H9 (cell line): ENCODE measurements at regions not wholly inside any gene's neighbourhood (a gene's known extent, or its start where the extent isn't known, plus 50 kb on each side); places are given as distances from the start of the nearest gene placed in this dataset.

ENCODE experiments used
- DNase-seq: peaks from one replicate; pipeline ENCODE4 v3.0.0-alpha.2; 2017
- H2AFZ ChIP-seq: one replicate; pipeline ENCODE4 v1.6.1; 2013; ENCODE audit warnings: mild to moderate bottlenecking, low read length, control low read depth, moderate library complexity
- H2AK5ac ChIP-seq: 2 replicates; pipeline ENCODE4 v1.6.1; 2013; ENCODE audit warnings: low read length, control low read depth, mixed read lengths; ENCODE audit not compliant: insufficient read length
- H2BK120ac ChIP-seq: one replicate; pipeline ENCODE4 v1.6.1; 2013; ENCODE audit warnings: low read depth, mild to moderate bottlenecking, low read length, control low read depth, inconsistent platforms; ENCODE audit not compliant: poor library complexity, severe bottlenecking
- H2BK12ac ChIP-seq: 2 replicates; pipeline ENCODE4 v1.6.1; 2013; ENCODE audit warnings: low read length, control low read depth, mixed read lengths, low read depth; ENCODE audit not compliant: insufficient read length
- H2BK15ac ChIP-seq: 2 replicates; pipeline ENCODE4 v1.6.1; 2013; ENCODE audit warnings: low read depth, low read length, control low read depth
- H2BK20ac ChIP-seq: one replicate; pipeline ENCODE4 v1.6.1; 2013; ENCODE audit warnings: low read depth, mild to moderate bottlenecking, low read length, control low read depth, inconsistent platforms; ENCODE audit not compliant: poor library complexity, severe bottlenecking
- H2BK5ac ChIP-seq: 2 replicates; pipeline ENCODE4 v1.6.1; 2013; ENCODE audit warnings: low read length, control low read depth, mixed read lengths; ENCODE audit not compliant: insufficient read length
- H3K14ac ChIP-seq: 2 replicates; pipeline ENCODE4 v1.6.1; 2013; ENCODE audit warnings: low read length, control low read depth; ENCODE audit not compliant: insufficient read depth
- H3K18ac ChIP-seq: 2 replicates; pipeline ENCODE4 v1.6.1; 2013; ENCODE audit warnings: low read depth, mild to moderate bottlenecking, mixed read lengths, low read length, control low read depth; ENCODE audit not compliant: insufficient read length
- H3K23ac ChIP-seq: 2 replicates; pipeline ENCODE4 v1.6.1; 2013; ENCODE audit warnings: low read length, control low read depth, mixed read lengths, low read depth; ENCODE audit not compliant: insufficient read length
- H3K23me2 ChIP-seq: 2 replicates; pipeline ENCODE4 v1.6.1; 2013; ENCODE audit warnings: low read depth, mild to moderate bottlenecking, mixed read lengths, low read length, control low read depth; ENCODE audit not compliant: insufficient read length, poor library complexity, severe bottlenecking
- H3K27ac ChIP-seq: 2 replicates; pipeline ENCODE4 v1.5.1; 2013; ENCODE audit warnings: low read length, control low read depth, mixed read lengths, low read depth; ENCODE audit not compliant: insufficient read length
- H3K27me3 ChIP-seq: 2 replicates; pipeline ENCODE4 v1.6.1; 2013; ENCODE audit warnings: low read length, control low read depth, inconsistent platforms; ENCODE audit not compliant: insufficient read depth
- H3K4ac ChIP-seq: 2 replicates; pipeline ENCODE4 v1.6.1; 2013; ENCODE audit warnings: low read depth, mild to moderate bottlenecking, control low read depth, inconsistent platforms, low read length, moderate library complexity
- H3K4me1 ChIP-seq: 2 replicates; pipeline ENCODE4 v1.6.1; 2013; ENCODE audit warnings: low read length, control low read depth, inconsistent platforms; ENCODE audit not compliant: insufficient read depth
- H3K4me2 ChIP-seq: 2 replicates; pipeline ENCODE4 v1.6.1; 2013; ENCODE audit warnings: low read length, control low read depth, mixed read lengths; ENCODE audit not compliant: insufficient read length, insufficient read depth
- H3K56ac ChIP-seq: 2 replicates; pipeline ENCODE4 v1.6.1; 2013; ENCODE audit warnings: low read depth, mild to moderate bottlenecking, mixed read lengths, low read length, control low read depth; ENCODE audit not compliant: insufficient read length
- H3K79me1 ChIP-seq: 2 replicates; pipeline ENCODE4 v1.6.1; 2013; ENCODE audit warnings: low read depth, mild to moderate bottlenecking, moderate library complexity, low read length, control low read depth, inconsistent platforms; ENCODE audit not compliant: insufficient read depth, poor library complexity, severe bottlenecking
- H3K79me2 ChIP-seq: 2 replicates; pipeline ENCODE4 v1.6.1; 2013; ENCODE audit warnings: low read length, control low read depth, inconsistent platforms; ENCODE audit not compliant: insufficient read depth
- H3K9ac ChIP-seq: 2 replicates; pipeline ENCODE4 v1.6.1; 2013; ENCODE audit warnings: low read length, control low read depth, mixed read lengths; ENCODE audit not compliant: insufficient read length; ENCODE audit errors: extremely low read depth
- H3K9me3 ChIP-seq: one replicate; pipeline ENCODE4 v1.6.1; 2013; ENCODE audit warnings: low read depth, low read length, inconsistent platforms; ENCODE audit not compliant: control insufficient read depth
- H3T11ph ChIP-seq: one replicate; pipeline ENCODE4 v1.6.1; 2013; ENCODE audit warnings: mild to moderate bottlenecking, low read length, control low read depth, inconsistent platforms
- H4K20me1 ChIP-seq: one replicate; pipeline ENCODE4 v1.6.1; 2013; ENCODE audit not compliant: control insufficient read depth, insufficient read length, insufficient read depth
- H4K5ac ChIP-seq: 2 replicates; pipeline ENCODE4 v1.6.1; 2013; ENCODE audit warnings: low read depth, mild to moderate bottlenecking, mixed read lengths, low read length, control low read depth; ENCODE audit not compliant: insufficient read length
- H4K8ac ChIP-seq: replicated peaks from 2 replicates; pipeline ENCODE4 v1.6.1; 2013; ENCODE audit warnings: low read length, control low read depth, mixed read lengths, low read depth; ENCODE audit not compliant: insufficient read length
- H4K91ac ChIP-seq: 2 replicates; pipeline ENCODE4 v1.6.1; 2013; ENCODE audit warnings: low read depth, mild to moderate bottlenecking, moderate library complexity, mixed read lengths, low read length, control low read depth; ENCODE audit not compliant: insufficient read length
- H3K27ac Mint-ChIP-seq, 3 experiments: 2 replicates in 2 of 3; 3 replicates in 1 of 3; pipeline ENCODE4 v1.8.0; 2020 to 2021; ENCODE audit warnings: mixed read lengths in 3 of 3, mild to moderate bottlenecking in 1 of 3, moderate library complexity in 1 of 3
- H3K27me3 Mint-ChIP-seq: 2 replicates; pipeline ENCODE4 v1.8.0; 2021; ENCODE audit warnings: low read depth, mild to moderate bottlenecking, moderate library complexity, mixed read lengths
- H3K36me3 Mint-ChIP-seq, 3 experiments: 2 replicates in 2 of 3; 3 replicates in 1 of 3; pipeline ENCODE4 v1.8.0; 2020 to 2021; ENCODE audit warnings: low read depth in 3 of 3, mixed read lengths in 3 of 3; ENCODE audit not compliant: insufficient read depth in 1 of 3
- H3K4me1 Mint-ChIP-seq, 2 experiments: 2 replicates each; pipeline ENCODE4 v1.8.0; 2020; ENCODE audit warnings: mixed read lengths in 2 of 2
- H3K4me3 Mint-ChIP-seq, 2 experiments: 2 replicates in 1 of 2; 3 replicates in 1 of 2; pipeline ENCODE4 v1.8.0; 2020 to 2021; ENCODE audit warnings: mild to moderate bottlenecking in 2 of 2, mixed read lengths in 2 of 2, moderate library complexity in 1 of 2
- H3K9me3 Mint-ChIP-seq, 2 experiments: 2 replicates in 1 of 2; 3 replicates in 1 of 2; pipeline ENCODE4 v1.8.0; 2020; ENCODE audit warnings: mild to moderate bottlenecking in 2 of 2, mixed read lengths in 2 of 2, moderate library complexity in 1 of 2
- WGBS: extraction: QIAGEN DNeasy Blood & Tissue Kit; methylation state at CpG from one replicate; pipeline ENCODE4 v1.1.7; 2013; ENCODE audit warnings: missing lambda C conversion rate, low lambda C conversion rate, mixed read lengths; ENCODE audit not compliant: insufficient read length; ENCODE audit errors: extremely low coverage; 5-methylcytosine and 5-hydroxymethylcytosine counted together
- TF ChIP-seq, protein P1 (sequence below): fragments of 200-600 bp; sonication (generic); conservative IDR thresholded peaks from 3 replicates; pipeline ENCODE4 v1.8.0; 2021; ENCODE audit warnings: antibody characterized with exemption, mild to moderate bottlenecking

DNA sequence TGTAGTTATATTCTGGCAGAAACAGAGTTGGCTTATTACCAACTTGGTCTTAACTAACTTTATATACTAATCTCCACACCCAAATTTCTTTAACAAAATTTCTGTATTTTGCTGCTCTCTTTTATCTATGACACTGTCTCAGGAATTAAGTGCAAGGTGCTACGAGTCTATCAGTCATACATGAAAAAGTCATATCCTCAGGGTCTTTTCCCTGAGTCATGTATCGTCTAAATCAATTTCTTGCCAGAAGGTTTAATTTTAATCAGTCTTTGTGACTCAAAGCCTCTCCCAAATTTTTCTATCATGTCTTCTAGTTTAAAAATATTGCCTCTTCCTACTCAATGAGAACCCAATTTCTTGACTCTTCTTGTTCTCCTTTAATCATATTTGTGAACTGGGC is 1803.6 kb upstream of the PCDH7 start:
- Histone ChIP-seq H2BK15ac (no peak overlapping the region), H3K79me1 (no peaks in the 10 kb centered on the region), H3K4ac (no peak overlapping the region), H3K4me1 (no peaks in the 10 kb centered on the region), H3K56ac (no peak overlapping the region), H3T11ph (no peak overlapping the region), H3K9me3 (no peaks in the 10 kb centered on the region), H3K79me2 (no peaks in the 10 kb centered on the region), H4K5ac (no peak overlapping the region), H4K20me1 (no peaks in the 10 kb centered on the region), H2BK5ac (no peak overlapping the region), H2BK20ac (no peak overlapping the region), H3K9ac (no peak overlapping the region), H3K23me2 (no peaks in the 10 kb centered on the region), H2BK12ac (no peak overlapping the region), H3K4me2 (no peak overlapping the region), H3K23ac (no peak overlapping the region), H2BK120ac (no peak overlapping the region), H4K91ac (no peak overlapping the region), H3K18ac (no peak overlapping the region), H2AK5ac (no peak overlapping the region), H4K8ac (no peak overlapping the region), H3K27me3 (no peaks in the 10 kb centered on the region), H3K14ac (no peak overlapping the region), H2AFZ (no peak overlapping the region), H3K27ac (no peak overlapping the region)
- no peaks in the 10 kb centered on the region; a peak in 1 of 7 replicates for H3K36me3 Mint-ChIP-seq
- no peak overlapping the region for H3K4me3 Mint-ChIP-seq
- TF ChIP-seq, protein P1, sequence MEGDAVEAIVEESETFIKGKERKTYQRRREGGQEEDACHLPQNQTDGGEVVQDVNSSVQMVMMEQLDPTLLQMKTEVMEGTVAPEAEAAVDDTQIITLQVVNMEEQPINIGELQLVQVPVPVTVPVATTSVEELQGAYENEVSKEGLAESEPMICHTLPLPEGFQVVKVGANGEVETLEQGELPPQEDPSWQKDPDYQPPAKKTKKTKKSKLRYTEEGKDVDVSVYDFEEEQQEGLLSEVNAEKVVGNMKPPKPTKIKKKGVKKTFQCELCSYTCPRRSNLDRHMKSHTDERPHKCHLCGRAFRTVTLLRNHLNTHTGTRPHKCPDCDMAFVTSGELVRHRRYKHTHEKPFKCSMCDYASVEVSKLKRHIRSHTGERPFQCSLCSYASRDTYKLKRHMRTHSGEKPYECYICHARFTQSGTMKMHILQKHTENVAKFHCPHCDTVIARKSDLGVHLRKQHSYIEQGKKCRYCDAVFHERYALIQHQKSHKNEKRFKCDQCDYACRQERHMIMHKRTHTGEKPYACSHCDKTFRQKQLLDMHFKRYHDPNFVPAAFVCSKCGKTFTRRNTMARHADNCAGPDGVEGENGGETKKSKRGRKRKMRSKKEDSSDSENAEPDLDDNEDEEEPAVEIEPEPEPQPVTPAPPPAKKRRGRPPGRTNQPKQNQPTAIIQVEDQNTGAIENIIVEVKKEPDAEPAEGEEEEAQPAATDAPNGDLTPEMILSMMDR, result no peak
- WGBS, result no CpG with 5 or more reads among the region's 2 CpGs
- peaks cover 0 to 3% of the 10 kb centered on the region in 2 experiments; a peak in 2 of 4 replicates for H3K4me1 Mint-ChIP-seq
- H3K27ac Mint-ChIP-seq, result no peak overlapping the region
- no peaks in the 10 kb centered on the region; a peak in 1 of 5 replicates for H3K9me3 Mint-ChIP-seq
- H3K27me3 Mint-ChIP-seq, result no peaks in the 10 kb centered on the region
- DNase-seq, result no peak
